ENCODE measurements at regions not wholly inside any gene's neighbourhood (a gene's known extent, or its start where the extent isn't known, plus 50 kb on each side); places are given as distances from the start of the nearest gene placed in this dataset.

DNA sequence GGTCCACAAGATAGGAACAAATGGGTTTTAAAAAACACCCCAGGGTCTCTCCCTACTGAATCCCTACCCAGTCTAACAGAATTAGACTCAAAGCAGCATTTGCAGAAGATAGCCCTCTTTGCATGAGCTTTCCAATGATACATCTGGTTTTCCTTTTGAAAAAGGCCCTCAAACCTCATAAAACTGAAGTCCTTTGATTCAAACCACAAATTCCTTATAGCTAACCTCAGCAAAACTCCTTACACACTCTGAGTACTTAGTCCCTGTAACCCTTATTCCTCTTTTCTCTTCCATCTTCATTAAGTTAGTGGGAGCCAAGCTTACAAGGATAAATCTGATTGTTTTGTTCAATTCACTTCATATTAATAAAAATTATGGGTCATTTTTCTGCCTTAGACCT lies 90.5 kb upstream of the TNC start:
- POLR2A ChIA-PET: no interaction called here
- TF ChIP-seq, protein P1, sequence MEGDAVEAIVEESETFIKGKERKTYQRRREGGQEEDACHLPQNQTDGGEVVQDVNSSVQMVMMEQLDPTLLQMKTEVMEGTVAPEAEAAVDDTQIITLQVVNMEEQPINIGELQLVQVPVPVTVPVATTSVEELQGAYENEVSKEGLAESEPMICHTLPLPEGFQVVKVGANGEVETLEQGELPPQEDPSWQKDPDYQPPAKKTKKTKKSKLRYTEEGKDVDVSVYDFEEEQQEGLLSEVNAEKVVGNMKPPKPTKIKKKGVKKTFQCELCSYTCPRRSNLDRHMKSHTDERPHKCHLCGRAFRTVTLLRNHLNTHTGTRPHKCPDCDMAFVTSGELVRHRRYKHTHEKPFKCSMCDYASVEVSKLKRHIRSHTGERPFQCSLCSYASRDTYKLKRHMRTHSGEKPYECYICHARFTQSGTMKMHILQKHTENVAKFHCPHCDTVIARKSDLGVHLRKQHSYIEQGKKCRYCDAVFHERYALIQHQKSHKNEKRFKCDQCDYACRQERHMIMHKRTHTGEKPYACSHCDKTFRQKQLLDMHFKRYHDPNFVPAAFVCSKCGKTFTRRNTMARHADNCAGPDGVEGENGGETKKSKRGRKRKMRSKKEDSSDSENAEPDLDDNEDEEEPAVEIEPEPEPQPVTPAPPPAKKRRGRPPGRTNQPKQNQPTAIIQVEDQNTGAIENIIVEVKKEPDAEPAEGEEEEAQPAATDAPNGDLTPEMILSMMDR (IDR thresholded peaks at IDR 0.05; ENCODE audit: low read depth, low read length): no peak
- H3K27ac ChIP-seq (ENCODE audit: low read depth, low read length): no peak overlapping the region
- H3K4me3 ChIP-seq (ENCODE audit: low read depth, low read length): no peak overlapping the region
- H3K27me3 ChIP-seq (ENCODE audit: control insufficient read depth, insufficient read depth, low read length): no peaks in the 10 kb centered on the region
- CTCF ChIA-PET: no interaction called here
- no peaks in the 10 kb centered on the region for H3K9me3 ChIP-seq (ENCODE audit: control insufficient read depth, insufficient read depth, low read length)
- DNase-seq (ENCODE audit: low read depth, low spot score): no peak

DNA sequence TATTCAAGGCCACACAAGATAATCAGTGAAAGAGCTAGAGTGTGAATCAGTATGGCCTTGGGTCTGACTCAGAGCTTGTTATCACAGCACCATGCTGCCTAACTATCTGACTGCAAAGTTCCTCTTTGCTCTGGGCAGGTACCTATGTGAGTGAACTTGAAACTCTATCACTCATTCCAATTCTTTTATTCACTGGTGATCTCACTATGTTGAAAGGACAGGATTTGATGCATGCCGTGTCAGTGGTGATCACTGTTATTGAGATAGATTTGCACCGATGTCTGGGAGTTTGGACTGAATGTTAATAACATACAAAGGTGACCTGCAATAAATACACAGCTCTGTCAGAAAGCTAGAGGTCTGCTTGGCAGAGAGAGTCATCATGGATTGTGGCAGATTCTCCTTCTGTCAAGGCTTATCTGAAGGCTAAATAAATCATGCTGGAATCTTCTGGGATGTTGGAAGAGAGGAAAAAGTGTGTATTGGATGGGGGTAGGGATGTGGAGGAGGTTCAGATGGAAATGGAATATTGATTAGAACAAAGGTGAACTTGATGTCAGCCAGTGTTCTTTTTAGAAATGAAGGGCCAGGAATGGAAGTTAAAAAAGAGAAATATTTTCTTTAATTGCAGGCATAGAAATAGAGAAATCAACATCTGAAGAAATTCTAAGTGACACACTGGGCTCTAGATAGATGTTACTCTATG lies 91.8 kb upstream of the TNC start:
- no peaks in the 10 kb centered on the region for H3K27me3 ChIP-seq (ENCODE audit: control insufficient read depth, insufficient read depth, low read length)
- no peak for DNase-seq (ENCODE audit: low read depth, low spot score)
- TF ChIP-seq, protein P1 (IDR thresholded peaks at IDR 0.05; ENCODE audit: low read depth, low read length): no peak
- ChIA-PET CTCF (no interaction called here), POLR2A (interaction anchor here (0.6 kb wide), 1 partner anchor 56 kb away, joined by 10 read pairs; no protein-coding TSS in a partner anchor)
- H3K27ac ChIP-seq (ENCODE audit: low read depth, low read length): no peak overlapping the region
- H3K4me3 ChIP-seq (ENCODE audit: low read depth, low read length): no peak overlapping the region
- H3K9me3 ChIP-seq (ENCODE audit: control insufficient read depth, insufficient read depth, low read length): no peaks in the 10 kb centered on the region

DNA sequence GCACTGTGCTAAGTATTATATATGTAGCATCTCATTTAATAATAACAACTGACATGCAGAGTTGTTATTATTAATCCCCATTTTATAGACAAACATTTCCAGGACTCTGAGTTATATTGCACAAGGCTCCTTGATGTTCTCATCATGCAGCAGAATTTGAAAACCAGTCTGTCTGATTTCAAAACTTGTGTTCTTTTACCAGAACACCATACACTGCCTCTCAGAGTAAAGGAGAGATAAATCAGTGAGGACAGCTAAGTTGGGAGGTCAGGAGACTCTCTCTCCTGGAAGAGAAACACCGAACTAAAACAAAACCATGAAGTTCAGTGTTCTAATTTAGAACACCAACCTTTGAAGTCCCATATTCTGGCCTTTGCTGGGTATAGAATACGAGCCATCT lies 92.7 kb upstream of the TNC start:
- H3K27ac ChIP-seq (ENCODE audit: low read depth, low read length): no peak overlapping the region
- no peak for DNase-seq (ENCODE audit: low read depth, low spot score)
- ChIA-PET CTCF (interaction anchor here (1.1 to 1.3 kb wide), 2 partner anchors 53 to 62 kb away, joined by 3 read pairs; no protein-coding TSS in a partner anchor), POLR2A (no interaction called here)
- no peaks in the 10 kb centered on the region for H3K27me3 ChIP-seq (ENCODE audit: control insufficient read depth, insufficient read depth, low read length)
- no peak overlapping the region for H3K4me3 ChIP-seq (ENCODE audit: low read depth, low read length)
- H3K9me3 ChIP-seq (ENCODE audit: control insufficient read depth, insufficient read depth, low read length): no peaks in the 10 kb centered on the region
- TF ChIP-seq, protein P1 (IDR thresholded peaks at IDR 0.05; ENCODE audit: low read depth, low read length): no peak

DNA sequence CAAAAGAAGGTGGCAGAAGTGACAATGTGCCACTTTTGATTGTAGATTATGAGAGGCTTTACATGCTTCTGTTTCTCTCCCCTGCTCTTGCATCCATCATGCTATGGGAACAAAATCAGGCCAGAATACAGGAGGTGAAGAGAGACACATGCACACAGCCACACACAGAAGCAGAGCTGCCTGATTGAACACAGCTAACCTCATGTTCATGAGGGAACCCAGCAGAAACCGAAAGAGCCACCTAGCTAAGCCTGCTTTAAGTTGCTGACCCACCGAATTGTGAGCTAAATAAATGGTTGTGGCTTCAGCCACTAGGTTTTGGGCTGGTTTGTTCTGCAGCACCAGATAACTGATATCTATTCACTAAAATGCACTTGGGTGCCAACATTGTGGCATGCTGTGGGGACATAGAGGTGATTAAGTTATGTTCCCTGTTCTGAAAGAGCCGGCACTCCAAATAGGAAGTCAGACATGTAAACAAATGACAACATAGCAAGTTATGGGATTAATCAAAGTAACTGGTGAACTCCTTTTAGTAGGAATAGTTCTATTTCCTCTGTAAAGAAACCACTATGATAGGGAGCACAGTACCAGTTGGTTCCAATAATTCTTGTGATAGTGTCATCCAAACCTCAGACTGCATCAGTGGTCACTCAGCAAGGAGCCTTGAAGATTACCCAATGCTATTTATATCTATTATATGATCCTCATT lies 93.6 kb upstream of the TNC start:
- POLR2A ChIA-PET: no interaction called here
- CTCF ChIA-PET: interaction anchor here (1.1 to 1.3 kb wide), 2 partner anchors 52 to 63 kb away, joined by 3 read pairs; no protein-coding TSS in a partner anchor
- TF ChIP-seq, protein P1 (IDR thresholded peaks at IDR 0.05; ENCODE audit: low read depth, low read length): no peak
- H3K9me3 ChIP-seq (ENCODE audit: control insufficient read depth, insufficient read depth, low read length): no peaks in the 10 kb centered on the region
- H3K4me3 ChIP-seq (ENCODE audit: low read depth, low read length): no peak overlapping the region
- DNase-seq (ENCODE audit: low read depth, low spot score): no peak
- no peak overlapping the region for H3K27ac ChIP-seq (ENCODE audit: low read depth, low read length)
- H3K27me3 ChIP-seq (ENCODE audit: control insufficient read depth, insufficient read depth, low read length): no peaks in the 10 kb centered on the region

DNA sequence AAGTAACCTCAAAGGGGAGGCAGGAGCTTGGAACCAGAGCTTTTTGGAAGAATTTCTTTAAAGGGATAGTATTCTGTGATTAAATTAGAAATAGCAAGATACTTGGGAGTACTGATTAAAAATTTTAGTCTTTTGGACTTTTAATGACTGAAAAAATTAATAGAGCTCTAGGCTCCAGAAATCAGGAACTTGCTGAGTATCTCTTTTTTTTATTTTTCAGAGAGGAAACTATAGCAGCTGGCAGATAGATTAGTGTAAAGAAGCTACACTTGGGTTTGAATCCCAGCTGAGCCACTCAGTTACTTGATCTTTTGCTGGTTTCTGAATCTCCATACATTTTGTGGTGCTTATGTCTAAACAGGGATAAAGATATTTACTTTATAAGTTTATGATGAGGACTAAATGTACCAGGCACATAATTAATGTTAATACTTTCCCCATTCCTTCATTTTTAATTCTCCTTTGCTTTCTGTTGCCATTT lies 94.2 kb upstream of the TNC start:
- ChIA-PET CTCF (no interaction called here), POLR2A (no interaction called here)
- TF ChIP-seq, protein P1 (IDR thresholded peaks at IDR 0.05; ENCODE audit: low read depth, low read length): no peak
- Histone ChIP-seq H3K27me3 (ENCODE audit: control insufficient read depth, insufficient read depth, low read length) (no peaks in the 10 kb centered on the region), H3K9me3 (ENCODE audit: control insufficient read depth, insufficient read depth, low read length) (no peaks in the 10 kb centered on the region), H3K4me3 (ENCODE audit: low read depth, low read length) (no peak overlapping the region), H3K27ac (ENCODE audit: low read depth, low read length) (no peak overlapping the region)
- DNase-seq (ENCODE audit: low read depth, low spot score): no peak
